Lower leg skin (tissue), 4 donors: ENCODE measurements at regions not wholly inside any gene's neighbourhood (a gene's known extent, or its start where the extent isn't known, plus 50 kb on each side); places are given as distances from the start of the nearest gene placed in this dataset.
"Not testable (repeated sequence)": the region's sequence is repeated elsewhere in the genome, so short reads cannot be mapped to it uniquely, and the experiment has no call there.

ENCODE experiments used
- DNase-seq, 2 donors: peaks; one replicate each; pipeline ENCODE4 v3.0.0-alpha.2; 2019; ENCODE audit warnings: low spot score in 2 of 2
- H3K4me3 ChIP-seq: fragments of 200-600 bp; sonication (generic); 2 replicates; pipeline ENCODE4 v1.5.1; 2017; ENCODE audit warnings: mild to moderate bottlenecking, low read depth; ENCODE audit not compliant: poor library complexity, severe bottlenecking
- POLR2A ChIP-seq, 2 donors: fragments of 450-650 bp; IDR thresholded peaks; one replicate each; pipeline ENCODE4 v1.6.1; 2016 to 2017; ENCODE audit warnings: antibody characterized with exemption in 2 of 2, mild to moderate bottlenecking in 1 of 2, moderate library complexity in 1 of 2
- WGBS, 2 donors: methylation state at CpG; one replicate each; pipeline ENCODE4 v1.1.5; 2018; 5-methylcytosine and 5-hydroxymethylcytosine counted together
- intact Hi-C: fragments of 100-400 bp; cut with DNase I; formaldehyde crosslinking; loops from one replicate; pipeline ENCODE4 v1.15.0; 2023; ENCODE audit warnings: low total_unique reads
- TF ChIP-seq, protein P1 (sequence below), 3 donors: fragments of 450-650 bp; IDR thresholded peaks; one replicate each; pipeline ENCODE4 v1.5.1; 2016; ENCODE audit warnings: antibody characterized with exemption in 3 of 3, mild to moderate bottlenecking in 3 of 3, moderate library complexity in 2 of 3

DNA sequence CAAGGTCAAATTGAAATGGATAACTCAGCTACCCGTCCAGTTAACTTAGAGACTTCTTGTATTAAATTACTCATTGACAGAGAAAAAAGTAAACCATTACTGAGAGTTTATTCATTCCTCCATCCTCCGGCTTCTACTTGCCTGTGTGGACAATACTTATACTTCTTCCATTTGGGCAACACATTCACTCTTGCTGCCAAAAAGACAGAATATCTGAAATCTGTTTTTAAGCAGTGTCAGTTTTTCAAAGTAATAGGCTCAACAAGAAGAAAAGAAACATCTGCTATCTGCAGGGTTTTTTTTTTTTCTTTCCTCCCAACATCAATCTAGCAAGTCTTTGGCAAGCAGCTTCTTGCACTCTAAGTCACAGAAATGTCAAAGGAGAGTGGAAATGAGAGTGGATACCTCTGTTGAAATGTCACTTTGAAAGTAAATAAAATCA lies 1142.8 kb downstream of the PCDH9 start:
- no peak overlapping the region for H3K4me3 ChIP-seq
- no peak for DNase-seq
- intact Hi-C loops = no loop called here
- TF ChIP-seq, protein P1, sequence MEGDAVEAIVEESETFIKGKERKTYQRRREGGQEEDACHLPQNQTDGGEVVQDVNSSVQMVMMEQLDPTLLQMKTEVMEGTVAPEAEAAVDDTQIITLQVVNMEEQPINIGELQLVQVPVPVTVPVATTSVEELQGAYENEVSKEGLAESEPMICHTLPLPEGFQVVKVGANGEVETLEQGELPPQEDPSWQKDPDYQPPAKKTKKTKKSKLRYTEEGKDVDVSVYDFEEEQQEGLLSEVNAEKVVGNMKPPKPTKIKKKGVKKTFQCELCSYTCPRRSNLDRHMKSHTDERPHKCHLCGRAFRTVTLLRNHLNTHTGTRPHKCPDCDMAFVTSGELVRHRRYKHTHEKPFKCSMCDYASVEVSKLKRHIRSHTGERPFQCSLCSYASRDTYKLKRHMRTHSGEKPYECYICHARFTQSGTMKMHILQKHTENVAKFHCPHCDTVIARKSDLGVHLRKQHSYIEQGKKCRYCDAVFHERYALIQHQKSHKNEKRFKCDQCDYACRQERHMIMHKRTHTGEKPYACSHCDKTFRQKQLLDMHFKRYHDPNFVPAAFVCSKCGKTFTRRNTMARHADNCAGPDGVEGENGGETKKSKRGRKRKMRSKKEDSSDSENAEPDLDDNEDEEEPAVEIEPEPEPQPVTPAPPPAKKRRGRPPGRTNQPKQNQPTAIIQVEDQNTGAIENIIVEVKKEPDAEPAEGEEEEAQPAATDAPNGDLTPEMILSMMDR (IDR thresholded peaks at IDR 0.05) = no peak
- TF ChIP-seq POLR2A (IDR thresholded peaks at IDR 0.05) = no peak
- WGBS, 2 donors = 49 to 54% methylated on average over 2 of the region's 2 CpGs

DNA sequence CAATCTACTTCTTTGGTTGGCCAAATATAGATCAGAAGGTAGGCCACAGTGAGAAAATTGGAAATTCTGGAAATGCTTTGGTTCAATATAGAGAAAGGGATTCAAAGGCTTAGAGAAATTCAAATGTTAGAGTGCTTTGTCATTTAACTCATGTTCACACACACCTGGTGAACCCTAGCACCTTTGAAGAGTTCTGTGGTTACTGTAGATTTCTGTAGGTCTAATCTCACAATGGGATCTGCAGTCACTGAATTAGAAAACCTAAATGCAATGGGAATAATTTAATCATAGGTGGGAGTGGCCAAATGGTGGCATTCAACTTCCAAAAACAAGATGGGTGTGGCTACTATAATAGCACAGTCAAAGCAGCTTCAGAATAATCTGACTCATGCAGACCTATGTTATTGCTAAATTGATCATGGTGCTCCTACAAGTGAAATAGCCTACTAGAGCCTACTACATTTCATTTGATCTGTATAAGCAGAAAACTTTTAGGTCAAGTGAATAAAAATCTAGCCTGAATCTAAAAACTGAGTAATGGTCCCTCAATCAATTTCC lies 1152.9 kb downstream of the PCDH9 start:
- intact Hi-C loops = no loop called here
- TF ChIP-seq, protein P1 (IDR thresholded peaks at IDR 0.05) = no peak
- TF ChIP-seq POLR2A (IDR thresholded peaks at IDR 0.05) = no peak
- H3K4me3 ChIP-seq = no peak overlapping the region
- DNase-seq = no peak

DNA sequence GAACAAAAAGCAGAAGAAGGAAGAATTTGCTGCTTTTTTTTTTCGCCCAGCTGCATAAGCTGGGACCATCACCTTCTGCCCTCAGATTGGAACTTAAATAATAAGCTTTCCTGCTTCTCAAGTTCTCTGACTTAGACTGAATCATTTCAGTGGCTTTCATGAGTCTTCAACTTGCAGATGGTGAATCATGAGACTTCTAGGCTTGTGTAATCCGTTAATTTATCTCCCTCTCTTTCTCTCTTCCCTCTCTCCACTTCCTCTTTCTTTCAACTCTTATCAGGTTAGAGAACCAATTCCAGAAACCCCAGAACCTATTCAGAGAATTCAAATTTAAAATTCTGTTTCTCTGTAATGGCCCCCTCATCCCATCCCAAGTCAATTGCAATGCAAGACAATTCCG lies 1153.7 kb downstream of the PCDH9 start:
- no peak overlapping the region for H3K4me3 ChIP-seq
- intact Hi-C loops = no loop called here
- WGBS, 2 donors = 83 to 86% methylated on average over 3 of the region's 3 CpGs
- TF ChIP-seq, protein P1 (IDR thresholded peaks at IDR 0.05) = no peak
- no peak for TF ChIP-seq POLR2A (IDR thresholded peaks at IDR 0.05)
- no peak for DNase-seq

DNA sequence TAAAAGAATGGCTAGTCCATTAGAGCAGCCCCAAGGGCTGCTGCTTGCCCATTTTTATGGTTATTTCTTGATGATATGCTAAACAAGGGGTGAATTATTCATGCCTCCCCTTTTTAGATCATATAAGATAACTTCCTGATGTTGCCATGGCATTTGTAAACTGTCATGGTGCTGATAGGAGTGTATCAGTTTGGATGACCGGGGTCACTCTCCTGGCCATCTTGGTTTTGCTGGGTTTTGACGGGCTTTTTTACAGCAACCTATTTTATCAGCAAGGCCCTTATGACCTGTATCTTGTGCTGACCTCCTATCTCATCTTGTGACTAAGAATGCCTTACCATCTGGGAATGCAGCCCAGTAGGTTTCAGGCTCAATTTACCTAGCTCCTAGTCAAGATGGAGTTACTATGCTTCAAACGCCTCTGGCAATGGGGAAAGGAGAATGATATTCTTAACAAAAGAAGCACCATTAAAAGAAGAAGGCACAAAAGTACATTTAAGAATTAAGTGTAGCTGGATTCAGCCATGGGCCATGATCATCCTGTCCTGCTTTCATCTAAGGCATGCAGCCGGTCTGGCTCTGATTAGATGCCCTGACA lies 1156.0 kb downstream of the PCDH9 start:
- TF ChIP-seq, protein P1 (IDR thresholded peaks at IDR 0.05) = no peak
- no peak for TF ChIP-seq POLR2A (IDR thresholded peaks at IDR 0.05)
- 91 to 94% methylated on average over 4 of the region's 4 CpGs for WGBS, 2 donors
- intact Hi-C loops = no loop called here
- no peak for DNase-seq
- no peak overlapping the region for H3K4me3 ChIP-seq

DNA sequence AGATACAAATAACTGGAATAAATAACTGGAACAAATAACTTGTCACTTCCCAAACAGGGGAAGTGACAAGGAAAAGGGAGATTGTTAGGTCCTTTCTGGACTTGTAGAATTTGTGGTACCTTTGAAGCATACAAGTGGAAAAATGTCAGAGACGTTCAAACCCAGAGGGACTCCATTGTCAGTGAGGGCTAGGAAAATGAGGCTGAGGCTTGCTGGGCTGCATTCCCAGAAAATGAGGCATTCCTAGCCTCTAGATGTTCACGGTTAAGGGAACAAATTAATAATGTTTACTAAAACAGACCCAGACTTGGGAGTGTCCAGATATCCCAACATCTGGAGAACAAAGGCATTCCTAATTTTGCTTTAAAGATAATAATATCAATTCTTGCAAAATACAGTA lies 1158.0 kb downstream of the PCDH9 start:
- WGBS, 2 donors = 32 to 39% methylated on average over 2 of the region's 2 CpGs
- H3K4me3 ChIP-seq, DNase-seq, intact Hi-C loops: not testable (repeated sequence)

DNA sequence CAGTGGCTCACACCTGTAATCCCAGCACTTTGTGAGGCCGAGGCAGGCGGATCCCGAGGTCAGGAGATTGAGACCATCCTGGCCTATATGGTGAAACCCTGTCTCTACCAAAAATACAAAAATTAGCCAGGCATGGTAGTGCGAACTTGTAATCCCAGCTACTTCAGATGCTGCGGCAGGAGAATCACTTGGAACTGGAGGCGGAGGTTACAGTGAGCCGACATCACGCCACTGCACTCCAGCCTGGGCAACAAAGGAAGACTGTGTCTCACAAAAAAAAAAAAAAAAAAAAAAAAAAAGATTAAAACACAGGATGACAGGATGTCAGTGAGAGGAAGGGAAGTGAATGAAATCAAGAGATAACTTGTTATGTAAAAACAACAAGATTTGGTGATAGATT lies 1158.5 kb downstream of the PCDH9 start:
- TF ChIP-seq, protein P1 (IDR thresholded peaks at IDR 0.05) = no peak
- no peak for TF ChIP-seq POLR2A (IDR thresholded peaks at IDR 0.05)
- WGBS, 2 donors = 92 to 97% methylated on average over 8 of the region's 8 CpGs
- no peak overlapping the region for H3K4me3 ChIP-seq
- DNase-seq = no peak
- intact Hi-C loops = no loop called here
